Skeletal muscle satellite cell (primary cell): ENCODE measurements at regions not wholly inside any gene's neighbourhood (a gene's known extent, or its start where the extent isn't known, plus 50 kb on each side); places are given as distances from the start of the nearest gene placed in this dataset.

Experiments
- H3K27me3 ChIP-seq: 2 replicates; pipeline ENCODE4 v1.7.0; 2013; ENCODE audit warnings: low read length; ENCODE audit not compliant: control insufficient read depth, insufficient read depth
- H3K36me3 ChIP-seq: 2 replicates; pipeline ENCODE4 v1.7.0; 2013; ENCODE audit warnings: mild to moderate bottlenecking, control low read depth, low read length; ENCODE audit not compliant: insufficient read depth
- H3K4me1 ChIP-seq: 2 replicates; pipeline ENCODE4 v1.7.0; 2013; ENCODE audit warnings: low read length; ENCODE audit not compliant: control insufficient read depth, insufficient read depth
- H3K4me2 ChIP-seq: 2 replicates; pipeline ENCODE4 v1.7.0; 2013; ENCODE audit warnings: mild to moderate bottlenecking, low read length
- H3K4me3 ChIP-seq: 2 replicates; pipeline ENCODE4 v1.7.0; 2013; ENCODE audit warnings: low read length
- H3K9ac ChIP-seq: 2 replicates; pipeline ENCODE4 v1.7.0; 2013; ENCODE audit warnings: mild to moderate bottlenecking, low read depth, low read length, moderate library complexity
- H3K9me3 ChIP-seq: replicated peaks from 2 replicates; pipeline ENCODE4 v1.7.0; 2013; ENCODE audit warnings: mild to moderate bottlenecking, control low read depth, low read length

GRCh38 chr10:33638374-33638773 is 303.9 kb upstream of the NRP1 start:
- Histone ChIP-seq H3K4me3 (no peak overlapping the region), H3K9ac (no peak overlapping the region), H3K9me3 (no peaks in the 10 kb centered on the region), H3K36me3 (no peaks in the 10 kb centered on the region), H3K27me3 (no peaks in the 10 kb centered on the region), H3K4me2 (no peak overlapping the region), H3K4me1 (peaks cover 6% of the 10 kb centered on the region)

GRCh38 chr10:33635967-33636515 is 301.6 kb upstream of the NRP1 start:
- H3K4me2 ChIP-seq: no peak overlapping the region
- no peak overlapping the region for H3K4me3 ChIP-seq
- H3K9ac ChIP-seq: no peak overlapping the region
- H3K9me3 ChIP-seq: no peaks in the 10 kb centered on the region
- H3K4me1 ChIP-seq: no peaks in the 10 kb centered on the region
- H3K36me3 ChIP-seq: no peaks in the 10 kb centered on the region
- H3K27me3 ChIP-seq: peaks cover 13% of the 10 kb centered on the region

- Histone ChIP-seq H3K9ac (no peak overlapping the region), H3K4me2 (no peak overlapping the region), H3K9me3 (no peaks in the 10 kb centered on the region), H3K4me1 (no peaks in the 10 kb centered on the region), H3K36me3 (no peaks in the 10 kb centered on the region), H3K27me3 (peaks cover 23% of the 10 kb centered on the region), H3K4me3 (no peak overlapping the region)
Observed at GRCh38 chr10:33632432-33632831, 298.0 kb upstream of the NRP1 start.

- no peak overlapping the region for H3K4me3 ChIP-seq
- no peak overlapping the region for H3K9ac ChIP-seq
- no peak overlapping the region for H3K4me2 ChIP-seq
- no peaks in the 10 kb centered on the region for H3K9me3 ChIP-seq
- peaks cover 23% of the 10 kb centered on the region for H3K27me3 ChIP-seq
- no peaks in the 10 kb centered on the region for H3K4me1 ChIP-seq
- H3K36me3 ChIP-seq: no peaks in the 10 kb centered on the region
Observed at GRCh38 chr10:33631991-33632390, 297.5 kb upstream of the NRP1 start.

- no peaks in the 10 kb centered on the region for H3K4me1 ChIP-seq
- peaks cover 23% of the 10 kb centered on the region for H3K27me3 ChIP-seq
- no peaks in the 10 kb centered on the region for H3K9me3 ChIP-seq
- H3K4me3 ChIP-seq: no peak overlapping the region
- no peaks in the 10 kb centered on the region for H3K36me3 ChIP-seq
- no peak overlapping the region for H3K4me2 ChIP-seq
- H3K9ac ChIP-seq: no peak overlapping the region
Observed at GRCh38 chr10:33630761-33631160, 296.3 kb upstream of the NRP1 start.

GRCh38 chr10:33627611-33628010 is 293.1 kb upstream of the NRP1 start:
- H3K9me3 ChIP-seq: no peaks in the 10 kb centered on the region
- H3K36me3 ChIP-seq: no peaks in the 10 kb centered on the region
- no peak overlapping the region for H3K4me2 ChIP-seq
- H3K9ac ChIP-seq: no peak overlapping the region
- H3K27me3 ChIP-seq: peaks cover 23% of the 10 kb centered on the region
- no peaks in the 10 kb centered on the region for H3K4me1 ChIP-seq
- H3K4me3 ChIP-seq: no peak overlapping the region

GRCh38 chr10:33626798-33627466 is 292.5 kb upstream of the NRP1 start:
- no peaks in the 10 kb centered on the region for H3K36me3 ChIP-seq
- H3K4me3 ChIP-seq: no peak overlapping the region
- H3K4me1 ChIP-seq: no peaks in the 10 kb centered on the region
- H3K27me3 ChIP-seq: peaks cover 18% of the 10 kb centered on the region
- H3K9ac ChIP-seq: no peak overlapping the region
- H3K9me3 ChIP-seq: no peaks in the 10 kb centered on the region
- H3K4me2 ChIP-seq: no peak overlapping the region

- Histone ChIP-seq H3K36me3 (no peaks in the 10 kb centered on the region), H3K9me3 (no peaks in the 10 kb centered on the region), H3K4me3 (no peak overlapping the region), H3K4me1 (no peaks in the 10 kb centered on the region), H3K27me3 (peaks cover 6% of the 10 kb centered on the region), H3K4me2 (no peak overlapping the region), H3K9ac (no peak overlapping the region)
Observed at GRCh38 chr10:33623669-33624068, 289.2 kb upstream of the NRP1 start.

GRCh38 chr10:33621101-33621500 is 286.6 kb upstream of the NRP1 start:
- Histone ChIP-seq H3K4me2 (no peak overlapping the region), H3K9me3 (no peaks in the 10 kb centered on the region), H3K4me1 (no peaks in the 10 kb centered on the region), H3K9ac (no peak overlapping the region), H3K4me3 (no peak overlapping the region), H3K36me3 (no peaks in the 10 kb centered on the region), H3K27me3 (no peaks in the 10 kb centered on the region)

GRCh38 chr10:33618196-33618595 is 283.7 kb upstream of the NRP1 start:
- H3K27me3 ChIP-seq: no peaks in the 10 kb centered on the region
- no peak overlapping the region for H3K4me3 ChIP-seq
- no peaks in the 10 kb centered on the region for H3K9me3 ChIP-seq
- no peaks in the 10 kb centered on the region for H3K36me3 ChIP-seq
- H3K9ac ChIP-seq: no peak overlapping the region
- no peaks in the 10 kb centered on the region for H3K4me1 ChIP-seq
- H3K4me2 ChIP-seq: no peak overlapping the region

GRCh38 chr10:33617381-33618080 is 283.1 kb upstream of the NRP1 start:
- H3K4me3 ChIP-seq: no peak overlapping the region
- no peak overlapping the region for H3K9ac ChIP-seq

GRCh38 chr10:33616956-33617355 is 282.5 kb upstream of the NRP1 start:
- Histone ChIP-seq H3K36me3 (no peaks in the 10 kb centered on the region), H3K4me1 (no peaks in the 10 kb centered on the region), H3K9me3 (no peaks in the 10 kb centered on the region), H3K9ac (no peak overlapping the region), H3K4me2 (no peak overlapping the region), H3K4me3 (no peak overlapping the region), H3K27me3 (no peaks in the 10 kb centered on the region)

More at GRCh38 chr10:33617381-33618080, 283.1 kb upstream of the NRP1 start:
- no peaks in the 10 kb centered on the region for H3K36me3 ChIP-seq
- no peaks in the 10 kb centered on the region for H3K9me3 ChIP-seq
- no peaks in the 10 kb centered on the region for H3K27me3 ChIP-seq
- no peak overlapping the region for H3K4me2 ChIP-seq
- H3K4me1 ChIP-seq: no peaks in the 10 kb centered on the region
